ENCODE measurements at regions not wholly inside any gene's neighbourhood (a gene's known extent, or its start where the extent isn't known, plus 50 kb on each side); places are given as distances from the start of the nearest gene placed in this dataset.
A peak's percentile ranks its signal among the peaks of the same experiment; 100 is the strongest.
"Not testable (repeated sequence)": the region's sequence is repeated elsewhere in the genome, so short reads cannot be mapped to it uniquely, and the experiment has no call there.

- DNase-seq (ENCODE audit: low read depth in 1 of 2, low spot score in 1 of 2) = no peak
Measured at GRCh38 chr21:33121715-33122475, 52.0 kb downstream of the OLIG1 start.

- DNase-seq (ENCODE audit: low read depth in 1 of 2, low spot score in 1 of 2) = no peak
Measured at GRCh38 chr21:33122507-33122906, 52.6 kb downstream of the OLIG1 start.

GRCh38 chr21:33123374-33124123 lies 53.6 kb downstream of the OLIG1 start:
- DNase-seq (ENCODE audit: low read depth in 1 of 2, low spot score in 1 of 2) = no peak

- DNase-seq (ENCODE audit: low read depth in 1 of 2, low spot score in 1 of 2) = no peak
Measured at GRCh38 chr21:33124889-33125288, 54.9 kb downstream of the OLIG1 start.

GRCh38 chr21:33125680-33126375 lies 55.9 kb downstream of the OLIG1 start:
- no peak for DNase-seq (ENCODE audit: low read depth in 1 of 2, low spot score in 1 of 2)

- DNase-seq (ENCODE audit: low read depth in 1 of 2, low spot score in 1 of 2) = no peak
Measured at GRCh38 chr21:33126569-33126968, 56.6 kb downstream of the OLIG1 start.

- DNase-seq (ENCODE audit: low read depth in 1 of 2, low spot score in 1 of 2) = peak; percentile 7 to 40
Measured at GRCh38 chr21:33127154-33127867, 57.4 kb downstream of the OLIG1 start.

- DNase-seq (ENCODE audit: low read depth in 1 of 2, low spot score in 1 of 2) = no peak
Measured at GRCh38 chr21:33127868-33128242, 57.9 kb downstream of the OLIG1 start.

GRCh38 chr21:33128538-33128937 lies 58.6 kb downstream of the OLIG1 start:
- DNase-seq (ENCODE audit: low read depth in 1 of 2, low spot score in 1 of 2) = no peak

- no peak for DNase-seq (ENCODE audit: low read depth in 1 of 2, low spot score in 1 of 2)
Measured at GRCh38 chr21:33132054-33132453, 62.1 kb downstream of the OLIG1 start.

- DNase-seq (ENCODE audit: low read depth in 1 of 2, low spot score in 1 of 2) = no peak
Measured at GRCh38 chr21:33133892-33134291, 64.0 kb downstream of the OLIG1 start.

- no peak for DNase-seq (ENCODE audit: low read depth in 1 of 2, low spot score in 1 of 2)
Measured at GRCh38 chr21:33135925-33136324, 66.0 kb downstream of the OLIG1 start.

GRCh38 chr21:33136847-33137502 lies 67.0 kb downstream of the OLIG1 start:
- no peak for DNase-seq (ENCODE audit: low read depth in 1 of 2, low spot score in 1 of 2)

- DNase-seq (ENCODE audit: low read depth in 1 of 2, low spot score in 1 of 2) = no peak
Measured at GRCh38 chr21:33139084-33139483, 69.1 kb downstream of the OLIG1 start.

- DNase-seq (ENCODE audit: low read depth in 1 of 2, low spot score in 1 of 2) = no peak
Measured at GRCh38 chr21:33140288-33140687, 70.3 kb downstream of the OLIG1 start.

- DNase-seq (ENCODE audit: low read depth in 1 of 2, low spot score in 1 of 2) = no peak
Measured at GRCh38 chr21:33146467-33146866, 76.5 kb downstream of the OLIG1 start.

GRCh38 chr21:33149181-33149580 lies 79.2 kb downstream of the OLIG1 start:
- DNase-seq (ENCODE audit: low read depth in 1 of 2, low spot score in 1 of 2) = no peak

GRCh38 chr21:33150968-33151367 lies 78.8 kb upstream of the IFNAR2 start:
- DNase-seq (ENCODE audit: low read depth in 1 of 2, low spot score in 1 of 2) = not testable (repeated sequence)

- DNase-seq (ENCODE audit: low read depth in 1 of 2, low spot score in 1 of 2) = no peak
Measured at GRCh38 chr21:33151941-33152731, 77.6 kb upstream of the IFNAR2 start.

- no peak for DNase-seq (ENCODE audit: low read depth in 1 of 2, low spot score in 1 of 2)
Measured at GRCh38 chr21:33152732-33153130, 77.0 kb upstream of the IFNAR2 start.

Measured in stimulated activated CD4-positive, alpha-beta T cell treated with anti-CD3 and anti-CD28 coated beads, Interleukin-15, amount 100 ng/mL, for 1 hour (primary cell).